ENCODE measurements at regions not wholly inside any gene's neighbourhood (a gene's known extent, or its start where the extent isn't known, plus 50 kb on each side); places are given as distances from the start of the nearest gene placed in this dataset.

- TF ChIP-seq CTCF (IDR thresholded peaks at IDR 0.05 in 2 of 3, conservative IDR thresholded peaks at IDR 0.05 in 1 of 3; ENCODE audit: insufficient read depth in 2 of 3, low read depth in 1 of 3, low read length in 3 of 3) = no peak
- TF ChIP-seq ELK1 (CRISPR knock-in tag; IDR thresholded peaks at IDR 0.05) = no peak
- no peak for TF ChIP-seq PRDM10 (IDR thresholded peaks at IDR 0.05; ENCODE audit: partially characterized antibody)
- TF ChIP-seq KHSRP (IDR thresholded peaks at IDR 0.05) = no peak
- TF ChIP-seq ZNF655 (CRISPR knock-in tag; IDR thresholded peaks at IDR 0.05) = no peak
- TF ChIP-seq RCOR1 (IDR thresholded peaks at IDR 0.05; ENCODE audit: borderline replicate concordance in 1 of 2, low read depth in 2 of 2, low read length in 2 of 2) = no peak
- no peak for TF ChIP-seq KDM1A (IDR thresholded peaks at IDR 0.05)
- no peak for TF ChIP-seq ZBTB43 (CRISPR knock-in tag; IDR thresholded peaks at IDR 0.05)
- TF ChIP-seq CREB5 (CRISPR knock-in tag; IDR thresholded peaks at IDR 0.05) = no peak
- TF ChIP-seq ETV1 (tag; conservative IDR thresholded peaks at IDR 0.05; ENCODE audit: low read depth) = no peak
- TF ChIP-seq EZH2 (IDR thresholded peaks at IDR 0.05; ENCODE audit: borderline replicate concordance, low read depth, low read length) = no peak
- no peak for TF ChIP-seq RAD21 (CRISPR knock-in tag; conservative IDR thresholded peaks at IDR 0.05 in 1 of 2, IDR thresholded peaks at IDR 0.05 in 1 of 2)
Measured at GRCh38 chr1:215290018-215290417, 207.5 kb downstream of the KCNK2 start.
